ENCODE measurements at regions not wholly inside any gene's neighbourhood (a gene's known extent, or its start where the extent isn't known, plus 50 kb on each side); places are given as distances from the start of the nearest gene placed in this dataset.

- TF ChIP-seq BCLAF1 (IDR thresholded peaks at IDR 0.05; ENCODE audit: borderline replicate concordance in 1 of 2, control insufficient read depth in 1 of 2, low read depth in 2 of 2, low read length in 1 of 2) (no peak), NR2F6 (CRISPR knock-in tag; IDR thresholded peaks at IDR 0.05) (no peak), TBP (optimal IDR thresholded peaks at IDR 0.05; ENCODE audit: low read depth, low read length) (no peak)
Observed at GRCh38 chr6:130697271-130697994, 129.8 kb upstream of the SMLR1 start (continued).

GRCh38 chr6:130697995-130698535 lies 129.1 kb upstream of the SMLR1 start:
- intact Hi-C loops (cut with micrococcal nuclease) (loop anchor here (2.0 kb wide), 1 partner anchor 375 kb away; no protein-coding TSS in a partner anchor), in situ Hi-C loops (cut with MboI) (no loop called here)
- TF ChIP-seq THAP7 (CRISPR knock-in tag; IDR thresholded peaks at IDR 0.05): no peak
- TF ChIP-seq ZNF584 (CRISPR knock-in tag; IDR thresholded peaks at IDR 0.05; ENCODE audit: low read depth): no peak
- peak; percentile 25; the same call in 1 of the 2 replicates for TF ChIP-seq REST (IDR thresholded peaks at IDR 0.05; ENCODE audit: borderline replicate concordance)
- no peak for TF ChIP-seq REST (CRISPR knock-in tag; IDR thresholded peaks at IDR 0.05; ENCODE audit: low read depth)

More at GRCh38 chr6:130697995-130698535, 129.1 kb upstream of the SMLR1 start:
- no peaks in the 10 kb centered on the region for H3K4me1 ChIP-seq (replicated peaks in 1 of 2; ENCODE audit: control insufficient read depth in 2 of 2, insufficient read depth in 2 of 2, low read length in 2 of 2)
- H3K9me3 ChIP-seq (replicated peaks; ENCODE audit: control insufficient read depth, insufficient read depth, low read depth, low read length): no peaks in the 10 kb centered on the region
- ChIA-PET CTCF (ENCODE audit: low intra/inter-chr PET ratio) (interaction anchor here (1.3 kb wide), 1 partner anchor 375 kb away, joined by 7 read pairs; no protein-coding TSS in a partner anchor), POLR2A (no interaction called here)
- H3K27me3 ChIP-seq (ENCODE audit: control insufficient read depth in 2 of 2, insufficient read depth in 2 of 2, low read length in 2 of 2): no peaks in the 10 kb centered on the region
- DNase-seq (ENCODE audit: extremely low read depth in 1 of 4, low spot score in 3 of 4) (peak; percentile 17 to 36 (median 26)), ATAC-seq (peak; percentile 84), FAIRE-seq (no peak)
- no TSS peak for BruUV-seq (replicated peaks)
- no peaks in the 10 kb centered on the region for H4K20me1 ChIP-seq (replicated peaks; ENCODE audit: control insufficient read depth, insufficient read depth, low read length)
- 1% methylated on average over 4 of the region's 4 CpGs for WGBS (ENCODE audit: insufficient coverage, low coverage, missing lambda C conversion rate)
- H3K9ac ChIP-seq (ENCODE audit: insufficient read depth in 1 of 2, low read depth in 2 of 2, low read length in 2 of 2): no peak overlapping the region
- no peak overlapping the region for H3K4me2 ChIP-seq (ENCODE audit: insufficient read depth, low read length)
- no peaks in the 10 kb centered on the region for H3K36me3 ChIP-seq (ENCODE audit: control insufficient read depth, insufficient read depth, low read length)
- H3K9me1 ChIP-seq (ENCODE audit: control insufficient read depth, insufficient read depth, low read length): no peaks in the 10 kb centered on the region
- H2AFZ ChIP-seq (ENCODE audit: low read depth, low read length): no peak overlapping the region
- H3K4me3 ChIP-seq: no peak overlapping the region
- H3K27ac ChIP-seq (ENCODE audit: extremely low read depth, low read depth, low read length): no peak overlapping the region
- no peaks in the 10 kb centered on the region for H3K79me2 ChIP-seq (ENCODE audit: control insufficient read depth, insufficient read depth, low read length)
